ENCODE measurements at regions not wholly inside any gene's neighbourhood (a gene's known extent, or its start where the extent isn't known, plus 50 kb on each side); places are given as distances from the start of the nearest gene placed in this dataset.

DNA sequence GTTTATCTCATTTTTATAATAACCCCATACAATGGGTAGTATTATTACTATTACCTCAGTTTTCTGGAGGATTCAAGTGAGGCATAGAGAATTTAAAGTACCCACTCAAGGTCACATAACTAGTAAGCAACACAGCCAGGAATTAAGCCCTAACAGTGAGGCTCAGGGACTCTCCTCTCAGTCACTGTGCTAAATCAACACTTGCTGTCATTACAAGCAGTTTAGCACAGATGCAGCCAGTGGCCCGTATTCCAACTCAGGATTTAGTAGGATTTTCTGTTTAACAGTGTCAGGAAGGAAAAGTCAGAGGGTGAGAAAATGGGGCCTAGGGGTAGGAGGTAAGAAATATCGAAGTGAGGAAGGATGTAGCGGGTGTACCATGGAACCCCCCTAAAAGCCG is 536.9 kb downstream of the TMEM114 start:
- TF ChIP-seq, protein P1, sequence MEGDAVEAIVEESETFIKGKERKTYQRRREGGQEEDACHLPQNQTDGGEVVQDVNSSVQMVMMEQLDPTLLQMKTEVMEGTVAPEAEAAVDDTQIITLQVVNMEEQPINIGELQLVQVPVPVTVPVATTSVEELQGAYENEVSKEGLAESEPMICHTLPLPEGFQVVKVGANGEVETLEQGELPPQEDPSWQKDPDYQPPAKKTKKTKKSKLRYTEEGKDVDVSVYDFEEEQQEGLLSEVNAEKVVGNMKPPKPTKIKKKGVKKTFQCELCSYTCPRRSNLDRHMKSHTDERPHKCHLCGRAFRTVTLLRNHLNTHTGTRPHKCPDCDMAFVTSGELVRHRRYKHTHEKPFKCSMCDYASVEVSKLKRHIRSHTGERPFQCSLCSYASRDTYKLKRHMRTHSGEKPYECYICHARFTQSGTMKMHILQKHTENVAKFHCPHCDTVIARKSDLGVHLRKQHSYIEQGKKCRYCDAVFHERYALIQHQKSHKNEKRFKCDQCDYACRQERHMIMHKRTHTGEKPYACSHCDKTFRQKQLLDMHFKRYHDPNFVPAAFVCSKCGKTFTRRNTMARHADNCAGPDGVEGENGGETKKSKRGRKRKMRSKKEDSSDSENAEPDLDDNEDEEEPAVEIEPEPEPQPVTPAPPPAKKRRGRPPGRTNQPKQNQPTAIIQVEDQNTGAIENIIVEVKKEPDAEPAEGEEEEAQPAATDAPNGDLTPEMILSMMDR (IDR thresholded peaks at IDR 0.05) = no peak
- no peak for TF ChIP-seq POLR2A (IDR thresholded peaks at IDR 0.05)
